ENCODE measurements at regions not wholly inside any gene's neighbourhood (a gene's known extent, or its start where the extent isn't known, plus 50 kb on each side); places are given as distances from the start of the nearest gene placed in this dataset.
"Not testable (repeated sequence)": the region's sequence is repeated elsewhere in the genome, so short reads cannot be mapped to it uniquely, and the experiment has no call there.

DNA sequence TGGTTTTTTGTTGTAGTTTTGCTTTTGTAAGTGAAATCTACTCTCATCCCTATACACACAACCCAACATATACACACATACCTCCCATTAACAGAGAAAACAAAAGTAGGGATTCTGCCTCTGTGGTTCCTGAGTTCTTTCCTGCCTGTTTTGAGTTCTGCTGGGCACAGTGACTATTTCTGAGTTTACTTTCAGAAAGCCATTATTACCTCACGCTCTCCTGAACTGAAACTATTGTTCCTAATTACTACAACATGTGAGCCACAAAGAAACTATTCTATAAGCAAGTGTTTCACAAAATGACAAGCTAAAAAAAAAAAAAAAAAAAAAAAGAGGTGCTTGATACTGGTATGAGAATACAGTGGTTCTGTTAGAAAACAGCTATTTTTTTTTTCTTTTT, 110.9 kb downstream of the ALG10B start:
- TF ChIP-seq, protein P1, sequence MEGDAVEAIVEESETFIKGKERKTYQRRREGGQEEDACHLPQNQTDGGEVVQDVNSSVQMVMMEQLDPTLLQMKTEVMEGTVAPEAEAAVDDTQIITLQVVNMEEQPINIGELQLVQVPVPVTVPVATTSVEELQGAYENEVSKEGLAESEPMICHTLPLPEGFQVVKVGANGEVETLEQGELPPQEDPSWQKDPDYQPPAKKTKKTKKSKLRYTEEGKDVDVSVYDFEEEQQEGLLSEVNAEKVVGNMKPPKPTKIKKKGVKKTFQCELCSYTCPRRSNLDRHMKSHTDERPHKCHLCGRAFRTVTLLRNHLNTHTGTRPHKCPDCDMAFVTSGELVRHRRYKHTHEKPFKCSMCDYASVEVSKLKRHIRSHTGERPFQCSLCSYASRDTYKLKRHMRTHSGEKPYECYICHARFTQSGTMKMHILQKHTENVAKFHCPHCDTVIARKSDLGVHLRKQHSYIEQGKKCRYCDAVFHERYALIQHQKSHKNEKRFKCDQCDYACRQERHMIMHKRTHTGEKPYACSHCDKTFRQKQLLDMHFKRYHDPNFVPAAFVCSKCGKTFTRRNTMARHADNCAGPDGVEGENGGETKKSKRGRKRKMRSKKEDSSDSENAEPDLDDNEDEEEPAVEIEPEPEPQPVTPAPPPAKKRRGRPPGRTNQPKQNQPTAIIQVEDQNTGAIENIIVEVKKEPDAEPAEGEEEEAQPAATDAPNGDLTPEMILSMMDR (IDR thresholded peaks at IDR 0.05; ENCODE audit: low read depth, low read length) = no peak
- DNase-seq (ENCODE audit: low read depth in 2 of 2) = no peak
- no peak overlapping the region for H3K4me3 ChIP-seq (replicated peaks in 1 of 2; ENCODE audit: low read depth in 2 of 2, low read length in 2 of 2)

DNA sequence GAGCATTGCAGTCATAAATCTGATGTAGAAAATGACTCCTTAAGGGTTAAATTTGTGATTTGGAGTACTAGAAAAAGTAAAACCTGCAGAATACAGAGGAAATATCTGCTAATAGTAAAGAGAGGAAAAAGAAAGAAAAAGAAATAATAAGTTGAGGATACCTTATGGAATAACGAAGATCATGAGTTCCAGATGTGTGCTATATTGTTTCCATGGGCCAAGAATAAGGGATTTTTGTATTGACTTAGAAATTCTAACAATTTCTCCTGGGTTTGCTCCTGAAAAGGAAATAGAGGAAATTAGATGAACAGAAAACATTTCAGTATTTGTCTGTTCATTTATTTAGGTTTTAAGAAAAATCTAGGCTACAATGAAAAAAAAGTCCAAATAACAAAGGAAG, 115.3 kb downstream of the ALG10B start:
- TF ChIP-seq, protein P1 (IDR thresholded peaks at IDR 0.05; ENCODE audit: low read depth, low read length) = no peak
- H3K4me3 ChIP-seq (replicated peaks in 1 of 2; ENCODE audit: low read depth in 2 of 2, low read length in 2 of 2) = no peak overlapping the region
- no peak for DNase-seq (ENCODE audit: low read depth in 2 of 2)

- not testable (repeated sequence) for DNase-seq (ENCODE audit: low read depth in 2 of 2); H3K4me3 ChIP-seq (replicated peaks in 1 of 2; ENCODE audit: low read depth in 2 of 2, low read length in 2 of 2)
Measured at GRCh38 chr12:38441871-38442281, 125.3 kb downstream of the ALG10B start.

GRCh38 chr12:38445040-38445439, 128.5 kb downstream of the ALG10B start:
- no peak for DNase-seq (ENCODE audit: low read depth in 2 of 2)
- no peak overlapping the region for H3K4me3 ChIP-seq (replicated peaks in 1 of 2; ENCODE audit: low read depth in 2 of 2, low read length in 2 of 2)
- TF ChIP-seq, protein P1 (IDR thresholded peaks at IDR 0.05; ENCODE audit: low read depth, low read length) = no peak

GRCh38 chr12:38448991-38449390, 132.4 kb downstream of the ALG10B start:
- no peak for DNase-seq (ENCODE audit: low read depth in 2 of 2)
- TF ChIP-seq, protein P1 (IDR thresholded peaks at IDR 0.05; ENCODE audit: low read depth, low read length) = no peak

GRCh38 chr12:38456537-38457120, 140.1 kb downstream of the ALG10B start:
- H3K4me3 ChIP-seq (replicated peaks in 1 of 2; ENCODE audit: low read depth in 2 of 2, low read length in 2 of 2) = no peak overlapping the region
- DNase-seq (ENCODE audit: low read depth in 2 of 2) = no peak
- TF ChIP-seq, protein P1 (IDR thresholded peaks at IDR 0.05; ENCODE audit: low read depth, low read length) = no peak

More at GRCh38 chr12:38448991-38449390, 132.4 kb downstream of the ALG10B start:
- no peak overlapping the region for H3K4me3 ChIP-seq (replicated peaks in 1 of 2; ENCODE audit: low read depth in 2 of 2, low read length in 2 of 2)

- TF ChIP-seq, protein P1 (IDR thresholded peaks at IDR 0.05; ENCODE audit: low read depth, low read length) = no peak
- no peak for DNase-seq (ENCODE audit: low read depth in 2 of 2)
- no peak overlapping the region for H3K4me3 ChIP-seq (replicated peaks in 1 of 2; ENCODE audit: low read depth in 2 of 2, low read length in 2 of 2)
Measured at GRCh38 chr12:38465020-38465419, 148.4 kb downstream of the ALG10B start.
